Uterus (tissue), 3 donors: ENCODE measurements at regions not wholly inside any gene's neighbourhood (a gene's known extent, or its start where the extent isn't known, plus 50 kb on each side); places are given as distances from the start of the nearest gene placed in this dataset.

ENCODE experiments used
- DNase-seq, 2 donors: peaks; one replicate each; pipeline ENCODE4 v3.0.0-alpha.2; 2019 to 2020
- H3K27ac ChIP-seq, 2 donors: fragments of 200-600 bp; sonication (generic); 1 replicate in 1 of 2; 2 replicates in 1 of 2; pipeline ENCODE4 v1.5.1; 2016 to 2018
- H3K27me3 ChIP-seq, 2 donors: fragments of 200-600 bp; sonication (generic); one replicate each; pipeline ENCODE4 v1.5.1; 2018 to 2019; ENCODE audit warnings: control low read depth in 1 of 2
- H3K36me3 ChIP-seq, 2 donors: fragments of 200-600 bp; sonication (generic); one replicate each; pipeline ENCODE4 v1.5.1; 2019; ENCODE audit warnings: control low read depth in 1 of 2
- H3K4me1 ChIP-seq, 2 donors: fragments of 200-600 bp; sonication (generic); one replicate each; pipeline ENCODE4 v1.5.1; 2018 to 2019; ENCODE audit warnings: control low read depth in 1 of 2
- H3K4me3 ChIP-seq, 2 donors: fragments of 200-600 bp; sonication (generic); 1 replicate in 1 of 2; 2 replicates in 1 of 2; pipeline ENCODE4 v1.5.1; 2018 to 2019; ENCODE audit warnings: mild to moderate bottlenecking in 1 of 2
- H3K9me3 ChIP-seq, 2 donors: fragments of 200-600 bp; sonication (generic); one replicate each; pipeline ENCODE4 v1.5.1; 2019; ENCODE audit warnings: control low read depth in 1 of 2
- POLR2A ChIP-seq, 2 donors: fragments of 450-650 bp; IDR thresholded peaks; one replicate each; pipeline ENCODE4 v1.6.1; 2016; ENCODE audit warnings: antibody characterized with exemption in 2 of 2, mild to moderate bottlenecking in 1 of 2, moderate library complexity in 1 of 2
- intact Hi-C: fragments of 100-400 bp; cut with DNase I; formaldehyde crosslinking; loops from one replicate; pipeline ENCODE4 v1.15.1; 2023; ENCODE audit warnings: low total_unique reads
- TF ChIP-seq, protein P1 (sequence below), 4 experiments: fragments of 200-600 bp in 2 of 4; fragments of 450-650 bp in 2 of 4; sonication (generic) in 2 of 4; IDR thresholded peaks; one replicate each; pipeline ENCODE4 v1.5.1; 2016 to 2019; ENCODE audit warnings: antibody characterized with exemption in 4 of 4, mild to moderate bottlenecking in 2 of 4, moderate library complexity in 1 of 4
- donor health status: DM: yes; HTN: yes; CAD: no.

DNA sequence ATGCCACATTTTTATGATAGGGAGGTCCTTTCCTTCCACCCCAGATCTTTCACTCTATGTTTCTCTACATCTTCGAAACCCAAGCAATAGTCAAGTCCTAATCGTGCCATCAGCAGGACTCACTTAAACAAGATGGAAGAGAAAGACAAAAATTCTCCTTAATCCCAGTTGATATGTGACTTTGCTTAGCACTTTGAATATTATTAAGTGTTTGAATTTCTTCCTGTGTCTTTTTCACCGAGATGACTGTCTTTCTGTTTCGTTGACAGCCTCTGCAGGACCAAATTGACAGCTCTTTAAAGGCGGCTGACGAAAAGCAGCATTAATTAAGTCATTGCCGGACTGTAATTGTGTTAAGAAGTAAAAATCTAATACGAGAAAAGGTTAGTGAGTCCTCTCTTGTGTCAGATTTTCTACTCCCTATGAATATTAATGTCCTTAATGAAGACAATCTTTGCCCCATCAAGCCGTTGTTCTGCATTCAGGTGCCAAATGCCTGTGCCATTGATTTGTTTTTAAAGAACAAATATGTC, 208.8 kb upstream of the TSHZ2 start:
- intact Hi-C loops = no loop called here
- no peak for TF ChIP-seq POLR2A (IDR thresholded peaks at IDR 0.05)
- TF ChIP-seq, protein P1, sequence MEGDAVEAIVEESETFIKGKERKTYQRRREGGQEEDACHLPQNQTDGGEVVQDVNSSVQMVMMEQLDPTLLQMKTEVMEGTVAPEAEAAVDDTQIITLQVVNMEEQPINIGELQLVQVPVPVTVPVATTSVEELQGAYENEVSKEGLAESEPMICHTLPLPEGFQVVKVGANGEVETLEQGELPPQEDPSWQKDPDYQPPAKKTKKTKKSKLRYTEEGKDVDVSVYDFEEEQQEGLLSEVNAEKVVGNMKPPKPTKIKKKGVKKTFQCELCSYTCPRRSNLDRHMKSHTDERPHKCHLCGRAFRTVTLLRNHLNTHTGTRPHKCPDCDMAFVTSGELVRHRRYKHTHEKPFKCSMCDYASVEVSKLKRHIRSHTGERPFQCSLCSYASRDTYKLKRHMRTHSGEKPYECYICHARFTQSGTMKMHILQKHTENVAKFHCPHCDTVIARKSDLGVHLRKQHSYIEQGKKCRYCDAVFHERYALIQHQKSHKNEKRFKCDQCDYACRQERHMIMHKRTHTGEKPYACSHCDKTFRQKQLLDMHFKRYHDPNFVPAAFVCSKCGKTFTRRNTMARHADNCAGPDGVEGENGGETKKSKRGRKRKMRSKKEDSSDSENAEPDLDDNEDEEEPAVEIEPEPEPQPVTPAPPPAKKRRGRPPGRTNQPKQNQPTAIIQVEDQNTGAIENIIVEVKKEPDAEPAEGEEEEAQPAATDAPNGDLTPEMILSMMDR (IDR thresholded peaks at IDR 0.05) = no peak
- Histone ChIP-seq H3K4me1 (no peaks in the 10 kb centered on the region), H3K4me3 (no peak overlapping the region), H3K27me3 (no peaks in the 10 kb centered on the region), H3K9me3 (no peaks in the 10 kb centered on the region), H3K27ac (no peak overlapping the region), H3K36me3 (no peaks in the 10 kb centered on the region)
- DNase-seq = no peak

DNA sequence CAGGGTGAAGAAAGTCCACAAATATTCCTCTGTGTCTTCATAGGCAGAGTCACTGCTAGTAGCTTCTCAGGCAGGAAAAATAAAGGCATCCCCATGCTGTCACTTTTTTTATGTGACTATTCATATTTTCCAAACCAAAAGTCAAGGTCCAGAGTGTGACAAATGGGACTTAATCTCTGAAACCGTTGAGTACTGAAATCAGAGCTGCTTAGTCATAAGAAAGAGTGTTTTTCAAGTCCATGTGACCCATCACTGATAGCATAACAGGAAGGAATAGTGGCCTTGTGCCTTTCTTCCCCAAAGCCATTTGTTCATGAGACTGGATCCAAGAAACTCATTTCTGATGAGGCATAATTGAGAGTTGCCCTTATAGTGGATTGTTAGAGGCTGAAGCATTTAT, 210.3 kb upstream of the TSHZ2 start:
- Histone ChIP-seq H3K27ac (no peak overlapping the region), H3K4me1 (no peaks in the 10 kb centered on the region), H3K4me3 (no peak overlapping the region), H3K27me3 (no peaks in the 10 kb centered on the region), H3K36me3 (no peaks in the 10 kb centered on the region), H3K9me3 (no peaks in the 10 kb centered on the region)
- intact Hi-C loops = no loop called here
- no peak for DNase-seq
- no peak for TF ChIP-seq POLR2A (IDR thresholded peaks at IDR 0.05)
- TF ChIP-seq, protein P1 (IDR thresholded peaks at IDR 0.05) = no peak

DNA sequence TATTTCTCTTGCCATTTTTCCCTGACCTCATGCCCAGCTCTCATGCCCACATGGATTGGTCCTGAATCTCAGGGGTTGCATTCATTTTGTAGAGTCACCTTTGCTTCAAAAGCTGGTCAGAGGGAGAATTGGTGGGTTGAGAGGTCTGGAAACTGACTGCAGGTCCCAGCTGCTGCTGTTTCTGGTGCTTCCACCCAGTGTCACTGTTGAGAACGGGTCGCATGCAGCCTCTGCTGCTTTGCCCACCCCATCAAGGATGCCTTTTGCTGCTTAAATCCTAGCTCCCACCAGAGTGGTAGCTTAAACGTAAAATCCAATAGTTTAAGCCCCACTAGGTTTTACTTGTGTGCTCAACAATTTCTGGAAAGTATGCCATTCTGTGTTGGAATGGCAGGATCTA, 211.4 kb upstream of the TSHZ2 start:
- no peak overlapping the region for H3K4me3 ChIP-seq
- intact Hi-C loops = no loop called here
- H3K27me3 ChIP-seq = no peaks in the 10 kb centered on the region
- no peaks in the 10 kb centered on the region for H3K9me3 ChIP-seq
- H3K36me3 ChIP-seq = no peaks in the 10 kb centered on the region
- no peaks in the 10 kb centered on the region for H3K4me1 ChIP-seq
- no peak overlapping the region for H3K27ac ChIP-seq
- no peak for DNase-seq
- TF ChIP-seq, protein P1 (IDR thresholded peaks at IDR 0.05) = no peak
- TF ChIP-seq POLR2A (IDR thresholded peaks at IDR 0.05) = no peak

DNA sequence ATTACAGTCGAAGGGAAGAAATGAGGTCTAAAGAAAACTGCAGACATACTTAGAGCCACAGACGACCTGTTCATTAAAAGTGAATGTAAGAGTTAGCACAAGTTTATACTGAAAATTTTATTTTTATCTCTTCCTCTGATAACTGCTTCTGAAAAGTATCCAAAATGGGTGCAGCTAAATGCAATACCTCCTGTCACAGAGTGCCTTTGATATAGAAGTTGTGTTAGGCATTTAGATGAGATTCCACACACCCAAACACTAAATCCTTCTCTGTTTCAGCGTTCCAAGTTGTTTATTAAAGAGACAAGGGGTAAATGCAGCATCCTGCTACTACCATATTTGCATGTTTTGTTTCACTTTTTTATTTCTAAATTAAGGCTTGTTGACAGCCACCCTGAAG, 214.7 kb upstream of the TSHZ2 start:
- TF ChIP-seq POLR2A (IDR thresholded peaks at IDR 0.05) = no peak
- TF ChIP-seq, protein P1 (IDR thresholded peaks at IDR 0.05) = no peak
- H3K4me1 ChIP-seq = no peaks in the 10 kb centered on the region
- H3K36me3 ChIP-seq = no peaks in the 10 kb centered on the region
- H3K27ac ChIP-seq = no peak overlapping the region
- intact Hi-C loops = no loop called here
- no peak for DNase-seq
- no peaks in the 10 kb centered on the region for H3K27me3 ChIP-seq
- no peaks in the 10 kb centered on the region for H3K9me3 ChIP-seq
- no peak overlapping the region for H3K4me3 ChIP-seq

DNA sequence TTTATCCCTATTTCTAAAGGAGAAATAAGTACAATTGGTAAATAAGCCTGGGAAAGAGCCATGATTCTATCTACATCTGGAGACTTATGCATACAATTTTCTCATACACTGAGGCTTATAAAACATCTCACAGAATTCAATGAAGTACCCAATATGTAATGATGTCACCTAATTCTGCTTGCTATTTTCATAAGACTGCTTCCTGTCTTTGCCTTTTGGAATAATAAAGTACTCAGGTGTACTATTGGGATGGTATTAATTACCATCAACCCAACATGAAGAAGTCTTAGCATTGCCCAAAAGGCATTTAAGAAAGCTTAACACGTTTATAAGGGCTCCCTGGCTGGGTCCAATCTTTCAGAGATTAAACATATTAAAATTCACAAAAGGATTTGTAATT, 216.4 kb upstream of the TSHZ2 start:
- H3K27me3 ChIP-seq = no peaks in the 10 kb centered on the region
- no peaks in the 10 kb centered on the region for H3K4me1 ChIP-seq
- no peak overlapping the region for H3K4me3 ChIP-seq
- intact Hi-C loops = no loop called here
- TF ChIP-seq POLR2A (IDR thresholded peaks at IDR 0.05) = no peak
- TF ChIP-seq, protein P1 (IDR thresholded peaks at IDR 0.05) = no peak
- no peaks in the 10 kb centered on the region for H3K9me3 ChIP-seq
- H3K36me3 ChIP-seq = no peaks in the 10 kb centered on the region
- no peak for DNase-seq
- H3K27ac ChIP-seq = no peak overlapping the region
